GM12892 (cell line): ENCODE measurements at regions not wholly inside any gene's neighbourhood (a gene's known extent, or its start where the extent isn't known, plus 50 kb on each side); places are given as distances from the start of the nearest gene placed in this dataset.

Source experiments
- POLR2A ChIP-seq: IDR thresholded peaks from 2 replicates; pipeline ENCODE4 v1.6.1; 2011; ENCODE audit warnings: low read depth, low read length, control low read depth
- POLR2AphosphoS5 ChIP-seq: IDR thresholded peaks from 2 replicates; pipeline ENCODE4 v1.6.1; 2011; ENCODE audit warnings: low read depth, low read length, control low read depth
- TAF1 ChIP-seq: IDR thresholded peaks from 2 replicates; pipeline ENCODE4 v1.6.1; 2011; ENCODE audit warnings: low read depth, mild to moderate bottlenecking, control low read depth, low read length, borderline replicate concordance

DNA sequence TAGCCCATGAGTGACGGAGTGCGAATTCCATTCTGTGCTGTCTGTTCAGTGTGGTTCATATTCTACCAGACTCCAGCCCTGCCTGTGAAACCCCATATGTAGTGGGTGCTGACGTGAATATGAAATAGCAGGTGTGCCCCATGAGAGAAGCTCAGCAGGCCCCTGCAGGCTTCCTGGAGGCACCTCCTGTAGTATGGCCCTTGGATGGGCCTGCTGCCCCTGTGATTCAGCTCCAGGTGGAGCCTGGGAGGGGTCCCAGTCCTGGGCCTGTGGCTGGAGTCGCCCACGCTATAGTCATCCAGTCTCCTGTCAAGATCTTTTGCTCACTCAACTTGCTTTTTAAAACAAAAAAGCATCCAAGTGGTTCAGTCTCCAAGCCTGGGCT is 125.5 kb downstream of the GLI2 start:
- TF ChIP-seq POLR2A: no peak
- TF ChIP-seq POLR2AphosphoS5: no peak
- no peak for TF ChIP-seq TAF1
